Dedifferentiated amniotic fluid mesenchymal stem cell (primary cell): ENCODE measurements at regions not wholly inside any gene's neighbourhood (a gene's known extent, or its start where the extent isn't known, plus 50 kb on each side); places are given as distances from the start of the nearest gene placed in this dataset.

Source experiments
- DNase-seq: peaks from one replicate; pipeline ENCODE4 v3.0.0-alpha.2; 2016; ENCODE audit errors: extremely low spot score

GRCh38 chr7:42858570-42858969 is 53.3 kb downstream of the C7orf25 start:
- DNase-seq, result no peak

- no peak for DNase-seq
Observed at GRCh38 chr7:42856605-42856987, 55.3 kb downstream of the C7orf25 start.

GRCh38 chr7:42854571-42855118 is 57.2 kb downstream of the C7orf25 start:
- no peak for DNase-seq

- no peak for DNase-seq
Observed at GRCh38 chr7:42852531-42852930, 59.3 kb downstream of the C7orf25 start.

GRCh38 chr7:42843205-42843800 is 68.6 kb downstream of the C7orf25 start:
- peak; percentile 66 for DNase-seq

- no peak for DNase-seq
Observed at GRCh38 chr7:42834676-42835075, 77.2 kb downstream of the C7orf25 start.

GRCh38 chr7:42833411-42833810 is 78.5 kb downstream of the C7orf25 start:
- no peak for DNase-seq

- DNase-seq, result no peak
Observed at GRCh38 chr7:42832667-42833066, 79.2 kb downstream of the C7orf25 start.

GRCh38 chr7:42831718-42832522 is 80.0 kb downstream of the C7orf25 start:
- peak; percentile 30 for DNase-seq

- no peak for DNase-seq
Observed at GRCh38 chr7:42831006-42831717, 80.7 kb downstream of the C7orf25 start.

GRCh38 chr7:42812779-42813178 is 99.1 kb downstream of the C7orf25 start:
- DNase-seq, result no peak

- no peak for DNase-seq
Observed at GRCh38 chr7:42805601-42806000, 106.3 kb downstream of the C7orf25 start.

- no peak for DNase-seq
Observed at GRCh38 chr7:42794673-42795072, 117.2 kb downstream of the C7orf25 start.

- no peak for DNase-seq
Observed at GRCh38 chr7:42792841-42793240, 119.0 kb downstream of the C7orf25 start.

GRCh38 chr7:42790196-42790595 is 121.7 kb downstream of the C7orf25 start:
- DNase-seq, result no peak

- DNase-seq, result no peak
Observed at GRCh38 chr7:42774436-42774835, 137.4 kb downstream of the C7orf25 start.

GRCh38 chr7:42770114-42770513 is 141.8 kb downstream of the C7orf25 start:
- no peak for DNase-seq

- no peak for DNase-seq
Observed at GRCh38 chr7:42768045-42768444, 143.8 kb downstream of the C7orf25 start.

- no peak for DNase-seq
Observed at GRCh38 chr7:42766782-42767423, 145.0 kb downstream of the C7orf25 start.

GRCh38 chr7:42765931-42766330 is 145.9 kb downstream of the C7orf25 start:
- no peak for DNase-seq

GRCh38 chr7:42763137-42763551 is 148.7 kb downstream of the C7orf25 start:
- no peak for DNase-seq

- DNase-seq, result no peak
Observed at GRCh38 chr7:42761486-42761885, 150.4 kb downstream of the C7orf25 start.
